HEK293 (cell line): ENCODE measurements at regions not wholly inside any gene's neighbourhood (a gene's known extent, or its start where the extent isn't known, plus 50 kb on each side); places are given as distances from the start of the nearest gene placed in this dataset.
"Not testable (repeated sequence)": the region's sequence is repeated elsewhere in the genome, so short reads cannot be mapped to it uniquely, and the experiment has no call there.

ENCODE experiments used
- CTCF ChIA-PET: fragments of 350-600 bp; formaldehyde crosslinking; extraction: SDS; loops from one replicate; lab custom pipeline; 2021; ENCODE audit warnings: antibody characterized with exemption; lab: Yijun Ruan, JAX
- POLR2A ChIA-PET: fragments of 300-600 bp; formaldehyde crosslinking; extraction: SDS; loops from one replicate; lab custom pipeline; 2020; ENCODE audit warnings: antibody characterized with exemption, inconsistent platforms; lab: Yijun Ruan, JAX
- H3K27ac ChIP-seq: fragments of 200-500 bp; sonication (Bioruptor generic); 2 replicates; pipeline ENCODE4 v1.5.1; 2014; ENCODE audit warnings: low read depth, low read length, control low read depth, inconsistent platforms; ENCODE audit errors: extremely low read depth
- H3K36me3 ChIP-seq, 2 experiments: fragments of 200-500 bp in 1 of 2; sonication (Bioruptor generic) in 1 of 2; 1 replicate in 1 of 2; 2 replicates in 1 of 2; pipeline ENCODE4 v1.5.1; 2014 to 2017; ENCODE audit warnings: inconsistent platforms in 2 of 2, low read length in 2 of 2; ENCODE audit not compliant: control insufficient read depth in 2 of 2, insufficient read depth in 1 of 2
- H3K4me1 ChIP-seq: fragments of 200-500 bp; sonication (Bioruptor generic); 2 replicates; pipeline ENCODE4 v1.5.1; 2014; ENCODE audit warnings: mild to moderate bottlenecking, low read length, inconsistent platforms; ENCODE audit not compliant: control insufficient read depth, insufficient read depth
- H3K4me3 ChIP-seq: 2 replicates; pipeline ENCODE4 v1.5.1; 2011; ENCODE audit warnings: low read depth, mild to moderate bottlenecking, control low read depth, low read length, moderate library complexity
- H3K9me3 ChIP-seq: fragments of 200-500 bp; sonication (Bioruptor generic); 2 replicates; pipeline ENCODE4 v1.5.1; 2014; ENCODE audit warnings: low read depth, low read length, inconsistent platforms; ENCODE audit not compliant: control insufficient read depth, insufficient read depth
- BCL11B ChIP-seq: fragments of 450-650 bp; formaldehyde crosslinking; IDR thresholded peaks from 2 replicates; pipeline ENCODE4 v1.5.1; 2016; ENCODE audit warnings: low read depth, missing biosample characterization, missing genetic modification characterization
- KLF8 ChIP-seq: fragments of 450-650 bp; formaldehyde crosslinking; IDR thresholded peaks from 2 replicates; pipeline ENCODE4 v1.5.1; 2016; ENCODE audit warnings: missing biosample characterization, missing genetic modification characterization
- MYNN ChIP-seq: fragments of 450-650 bp; formaldehyde crosslinking; IDR thresholded peaks from 2 replicates; pipeline ENCODE4 v1.5.1; 2016; ENCODE audit warnings: missing biosample characterization, missing genetic modification characterization, borderline replicate concordance
- SCRT1 ChIP-seq: fragments of 450-650 bp; formaldehyde crosslinking; IDR thresholded peaks from 2 replicates; pipeline ENCODE4 v1.5.1; 2016; ENCODE audit warnings: missing biosample characterization, missing genetic modification characterization, borderline replicate concordance
- YY1 ChIP-seq: fragments of 450-650 bp; formaldehyde crosslinking; IDR thresholded peaks from 2 replicates; pipeline ENCODE4 v1.5.1; 2018; ENCODE audit warnings: missing biosample characterization, missing genetic modification characterization
- ZNF18 ChIP-seq: fragments of 450-650 bp; formaldehyde crosslinking; IDR thresholded peaks from 2 replicates; pipeline ENCODE4 v1.5.1; 2016; ENCODE audit warnings: missing biosample characterization, missing genetic modification characterization
- ZNF221 ChIP-seq: fragments of 450-650 bp; formaldehyde crosslinking; IDR thresholded peaks from 2 replicates; pipeline ENCODE4 v1.5.1; 2017; ENCODE audit warnings: missing biosample characterization, missing genetic modification characterization, borderline replicate concordance
- ZNF24 ChIP-seq: fragments of 450-650 bp; formaldehyde crosslinking; IDR thresholded peaks from 2 replicates; pipeline ENCODE4 v1.5.1; 2016; ENCODE audit warnings: missing biosample characterization, missing genetic modification characterization
- ZNF26 ChIP-seq: fragments of 450-650 bp; formaldehyde crosslinking; IDR thresholded peaks from 2 replicates; pipeline ENCODE4 v1.5.1; 2016; ENCODE audit warnings: missing biosample characterization, missing genetic modification characterization
- ZNF335 ChIP-seq: fragments of 450-650 bp; formaldehyde crosslinking; conservative IDR thresholded peaks from 2 replicates; pipeline ENCODE4 v1.5.1; 2016; ENCODE audit warnings: missing biosample characterization, missing genetic modification characterization
- ZNF449 ChIP-seq: fragments of 450-650 bp; formaldehyde crosslinking; IDR thresholded peaks from 2 replicates; pipeline ENCODE4 v1.5.1; 2017; ENCODE audit warnings: missing biosample characterization, mild to moderate bottlenecking, missing genetic modification characterization, moderate library complexity
- ZNF473 ChIP-seq: fragments of 450-650 bp; formaldehyde crosslinking; IDR thresholded peaks from 2 replicates; pipeline ENCODE4 v1.5.1; 2017; ENCODE audit warnings: missing biosample characterization, missing genetic modification characterization
- ZNF513 ChIP-seq: fragments of 450-650 bp; IDR thresholded peaks from 2 replicates; pipeline ENCODE4 v1.5.1; 2018; ENCODE audit warnings: missing biosample characterization, missing genetic modification characterization
- ZNF658 ChIP-seq: fragments of 450-650 bp; formaldehyde crosslinking; IDR thresholded peaks from 2 replicates; pipeline ENCODE4; 2016; ENCODE audit warnings: missing biosample characterization, missing genetic modification characterization
- ZSCAN30 ChIP-seq: fragments of 450-650 bp; IDR thresholded peaks from 2 replicates; pipeline ENCODE4 v1.5.1; 2018; ENCODE audit warnings: missing biosample characterization, mild to moderate bottlenecking, missing genetic modification characterization, moderate library complexity

GRCh38 chr6:141874930-141875602 lies 257.7 kb upstream of the GJE1 start:
- no peak for TF ChIP-seq ZNF18 (tag by site-specific recombination)
- TF ChIP-seq ZNF24 (tag by site-specific recombination): no peak
- TF ChIP-seq YY1 (tag by site-specific recombination): no peak
- no peak for TF ChIP-seq ZSCAN30
- no peak for TF ChIP-seq ZNF335
- TF ChIP-seq ZNF473 (tag by site-specific recombination): no peak
- TF ChIP-seq ZNF221 (tag by site-specific recombination): no peak
- TF ChIP-seq ZNF449 (tag by site-specific recombination): no peak
- TF ChIP-seq ZNF26: no peak
- no peak for TF ChIP-seq ZNF513 (tag by site-specific recombination)
- TF ChIP-seq BCL11B (tag by site-specific recombination): no peak
- TF ChIP-seq MYNN: no peak
- no peak for TF ChIP-seq SCRT1 (tag by site-specific recombination)
- TF ChIP-seq ZNF658: no peak
- Histone ChIP-seq H3K36me3 (no peaks in the 10 kb centered on the region), H3K4me1 (no peaks in the 10 kb centered on the region), H3K4me3 (no peak overlapping the region), H3K9me3 (no peaks in the 10 kb centered on the region), H3K27ac (no peak overlapping the region)
- CTCF ChIA-PET: no interaction called here
- POLR2A ChIA-PET: no interaction called here

GRCh38 chr6:141869509-141869908 lies 263.2 kb upstream of the GJE1 start:
- H3K27ac ChIP-seq, H3K9me3 ChIP-seq, POLR2A ChIA-PET, H3K4me1 ChIP-seq, H3K4me3 ChIP-seq, CTCF ChIA-PET, H3K36me3 ChIP-seq: not testable (repeated sequence)

GRCh38 chr6:141867767-141868166 lies 265.0 kb upstream of the GJE1 start:
- Histone ChIP-seq H3K4me3 (no peak overlapping the region), H3K36me3 (no peaks in the 10 kb centered on the region), H3K4me1 (no peaks in the 10 kb centered on the region), H3K27ac (no peak overlapping the region), H3K9me3 (no peaks in the 10 kb centered on the region)
- TF ChIP-seq KLF8 (tag by site-specific recombination): no peak
- ChIA-PET POLR2A (interaction anchor here (0.9 kb wide), 1 partner anchor 43 kb away, joined by 3 read pairs; no protein-coding TSS in a partner anchor), CTCF (no interaction called here)
